ENCODE measurements at regions not wholly inside any gene's neighbourhood (a gene's known extent, or its start where the extent isn't known, plus 50 kb on each side); places are given as distances from the start of the nearest gene placed in this dataset.
A peak's percentile ranks its signal among the peaks of the same experiment; 100 is the strongest.

DNA sequence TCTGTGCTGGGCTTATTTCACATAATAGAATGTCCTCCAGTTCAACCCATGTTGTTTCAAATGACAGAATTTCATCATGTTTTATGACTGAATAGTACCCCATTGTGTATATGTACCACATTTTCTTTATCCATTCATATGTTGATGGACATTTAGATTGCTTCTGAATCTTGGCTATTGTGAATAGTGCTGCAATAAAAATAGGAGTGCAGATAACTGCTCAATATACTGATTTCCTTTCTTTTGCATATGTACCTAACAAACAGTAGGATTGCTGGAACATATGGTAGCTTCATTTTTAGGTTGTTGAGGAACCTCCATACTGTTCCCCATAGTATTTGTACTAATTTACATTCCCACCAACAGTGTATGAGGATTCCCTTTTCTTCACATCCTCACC, 491.1 kb downstream of the BRINP3 start:
- no peaks in the 10 kb centered on the region for H3K9me2 ChIP-seq (ENCODE audit: insufficient read depth, low read length)
- no peaks in the 10 kb centered on the region for H3F3A ChIP-seq (ENCODE audit: insufficient read depth, low read length, poor library complexity, severe bottlenecking)

DNA sequence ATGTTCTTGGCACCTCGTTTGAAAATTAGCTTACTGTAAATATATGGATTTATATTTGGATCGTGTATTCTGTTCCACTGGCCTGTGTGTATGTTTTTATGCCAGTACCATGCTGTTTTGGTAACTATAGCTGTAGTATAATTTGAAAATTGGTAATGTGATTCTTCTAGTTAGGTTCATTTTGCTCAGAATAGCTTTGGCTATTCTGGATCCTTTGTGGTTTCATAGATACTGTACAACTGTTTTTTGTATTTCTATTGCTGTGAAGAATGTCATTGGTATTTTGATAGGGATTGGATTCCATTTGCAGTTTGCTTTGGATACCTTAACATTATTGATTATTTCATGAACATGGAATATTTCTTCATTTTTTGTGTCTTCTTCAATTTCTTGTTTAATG, 490.2 kb downstream of the BRINP3 start:
- Histone ChIP-seq H4K20me1 (ENCODE audit: insufficient read depth) (no peaks in the 10 kb centered on the region), H3K9me2 (ENCODE audit: insufficient read depth, low read length) (no peaks in the 10 kb centered on the region), H3K27ac (ENCODE audit: low read length) (no peak overlapping the region), H2AFZ (ENCODE audit: low read depth, low read length) (no peak overlapping the region), H3K36me3 (ENCODE audit: insufficient read depth, low read length) (no peaks in the 10 kb centered on the region), H3K4me2 (ENCODE audit: low read length) (no peak overlapping the region), H3F3A (ENCODE audit: insufficient read depth, low read length, poor library complexity, severe bottlenecking) (no peaks in the 10 kb centered on the region), H3K9me3 (ENCODE audit: low read length) (no peaks in the 10 kb centered on the region), H3K79me2 (replicated peaks; ENCODE audit: insufficient read depth, low read length) (no peaks in the 10 kb centered on the region), H3K9ac (ENCODE audit: low read length) (no peak overlapping the region), H3K4me3 (ENCODE audit: low read length) (no peak overlapping the region), H3K27me3 (ENCODE audit: insufficient read depth, low read depth, low read length) (no peaks in the 10 kb centered on the region)
- no peak for TF ChIP-seq POLR2AphosphoS5 (IDR thresholded peaks at IDR 0.05)
- TF ChIP-seq, protein P1, sequence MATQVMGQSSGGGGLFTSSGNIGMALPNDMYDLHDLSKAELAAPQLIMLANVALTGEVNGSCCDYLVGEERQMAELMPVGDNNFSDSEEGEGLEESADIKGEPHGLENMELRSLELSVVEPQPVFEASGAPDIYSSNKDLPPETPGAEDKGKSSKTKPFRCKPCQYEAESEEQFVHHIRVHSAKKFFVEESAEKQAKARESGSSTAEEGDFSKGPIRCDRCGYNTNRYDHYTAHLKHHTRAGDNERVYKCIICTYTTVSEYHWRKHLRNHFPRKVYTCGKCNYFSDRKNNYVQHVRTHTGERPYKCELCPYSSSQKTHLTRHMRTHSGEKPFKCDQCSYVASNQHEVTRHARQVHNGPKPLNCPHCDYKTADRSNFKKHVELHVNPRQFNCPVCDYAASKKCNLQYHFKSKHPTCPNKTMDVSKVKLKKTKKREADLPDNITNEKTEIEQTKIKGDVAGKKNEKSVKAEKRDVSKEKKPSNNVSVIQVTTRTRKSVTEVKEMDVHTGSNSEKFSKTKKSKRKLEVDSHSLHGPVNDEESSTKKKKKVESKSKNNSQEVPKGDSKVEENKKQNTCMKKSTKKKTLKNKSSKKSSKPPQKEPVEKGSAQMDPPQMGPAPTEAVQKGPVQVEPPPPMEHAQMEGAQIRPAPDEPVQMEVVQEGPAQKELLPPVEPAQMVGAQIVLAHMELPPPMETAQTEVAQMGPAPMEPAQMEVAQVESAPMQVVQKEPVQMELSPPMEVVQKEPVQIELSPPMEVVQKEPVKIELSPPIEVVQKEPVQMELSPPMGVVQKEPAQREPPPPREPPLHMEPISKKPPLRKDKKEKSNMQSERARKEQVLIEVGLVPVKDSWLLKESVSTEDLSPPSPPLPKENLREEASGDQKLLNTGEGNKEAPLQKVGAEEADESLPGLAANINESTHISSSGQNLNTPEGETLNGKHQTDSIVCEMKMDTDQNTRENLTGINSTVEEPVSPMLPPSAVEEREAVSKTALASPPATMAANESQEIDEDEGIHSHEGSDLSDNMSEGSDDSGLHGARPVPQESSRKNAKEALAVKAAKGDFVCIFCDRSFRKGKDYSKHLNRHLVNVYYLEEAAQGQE (IDR thresholded peaks at IDR 0.05; ENCODE audit: borderline replicate concordance), result no peak
- no peak for TF ChIP-seq TAF1 (IDR thresholded peaks at IDR 0.05; ENCODE audit: low read depth)
- no peak for TF ChIP-seq EZH2 (IDR thresholded peaks at IDR 0.05; ENCODE audit: borderline replicate concordance, insufficient read depth, low read length, poor library complexity, severe bottlenecking)
- no peak for TF ChIP-seq SMC3 (conservative IDR thresholded peaks at IDR 0.05; ENCODE audit: poor library complexity)
- TF ChIP-seq EP300 (conservative IDR thresholded peaks at IDR 0.05; ENCODE audit: poor library complexity, severe bottlenecking), result no peak
- no peak for TF ChIP-seq RAD21 (conservative IDR thresholded peaks at IDR 0.05)
- TF ChIP-seq MXI1 (conservative IDR thresholded peaks at IDR 0.05; ENCODE audit: poor library complexity, severe bottlenecking), result no peak
- TF ChIP-seq, protein P2, sequence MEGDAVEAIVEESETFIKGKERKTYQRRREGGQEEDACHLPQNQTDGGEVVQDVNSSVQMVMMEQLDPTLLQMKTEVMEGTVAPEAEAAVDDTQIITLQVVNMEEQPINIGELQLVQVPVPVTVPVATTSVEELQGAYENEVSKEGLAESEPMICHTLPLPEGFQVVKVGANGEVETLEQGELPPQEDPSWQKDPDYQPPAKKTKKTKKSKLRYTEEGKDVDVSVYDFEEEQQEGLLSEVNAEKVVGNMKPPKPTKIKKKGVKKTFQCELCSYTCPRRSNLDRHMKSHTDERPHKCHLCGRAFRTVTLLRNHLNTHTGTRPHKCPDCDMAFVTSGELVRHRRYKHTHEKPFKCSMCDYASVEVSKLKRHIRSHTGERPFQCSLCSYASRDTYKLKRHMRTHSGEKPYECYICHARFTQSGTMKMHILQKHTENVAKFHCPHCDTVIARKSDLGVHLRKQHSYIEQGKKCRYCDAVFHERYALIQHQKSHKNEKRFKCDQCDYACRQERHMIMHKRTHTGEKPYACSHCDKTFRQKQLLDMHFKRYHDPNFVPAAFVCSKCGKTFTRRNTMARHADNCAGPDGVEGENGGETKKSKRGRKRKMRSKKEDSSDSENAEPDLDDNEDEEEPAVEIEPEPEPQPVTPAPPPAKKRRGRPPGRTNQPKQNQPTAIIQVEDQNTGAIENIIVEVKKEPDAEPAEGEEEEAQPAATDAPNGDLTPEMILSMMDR (IDR thresholded peaks at IDR 0.05; ENCODE audit: poor library complexity, severe bottlenecking), result no peak

More for the DNA sequence above, 491.1 kb downstream of the BRINP3 start:
- Histone ChIP-seq H3K9me3 (ENCODE audit: low read length) (no peaks in the 10 kb centered on the region), H3K27me3 (ENCODE audit: insufficient read depth, low read depth, low read length) (no peaks in the 10 kb centered on the region), H3K79me2 (replicated peaks; ENCODE audit: insufficient read depth, low read length) (no peaks in the 10 kb centered on the region), H3K4me2 (ENCODE audit: low read length) (no peak overlapping the region), H3K36me3 (ENCODE audit: insufficient read depth, low read length) (no peaks in the 10 kb centered on the region), H4K20me1 (ENCODE audit: insufficient read depth) (no peaks in the 10 kb centered on the region), H3K4me3 (ENCODE audit: low read length) (no peak overlapping the region), H3K27ac (ENCODE audit: low read length) (no peak overlapping the region), H2AFZ (ENCODE audit: low read depth, low read length) (no peak overlapping the region), H3K9ac (ENCODE audit: low read length) (no peak overlapping the region)
- TF ChIP-seq POLR2AphosphoS5 (IDR thresholded peaks at IDR 0.05), result no peak
- TF ChIP-seq MXI1 (conservative IDR thresholded peaks at IDR 0.05; ENCODE audit: poor library complexity, severe bottlenecking), result no peak
- TF ChIP-seq EP300 (conservative IDR thresholded peaks at IDR 0.05; ENCODE audit: poor library complexity, severe bottlenecking), result peak; percentile 29
- TF ChIP-seq, protein P2 (IDR thresholded peaks at IDR 0.05; ENCODE audit: poor library complexity, severe bottlenecking), result no peak
- no peak for TF ChIP-seq TAF1 (IDR thresholded peaks at IDR 0.05; ENCODE audit: low read depth)
